ENCODE measurements at regions not wholly inside any gene's neighbourhood (a gene's known extent, or its start where the extent isn't known, plus 50 kb on each side); places are given as distances from the start of the nearest gene placed in this dataset.
A peak's percentile ranks its signal among the peaks of the same experiment; 100 is the strongest.

GRCh38 chr10:128701381-128701780 lies 575.2 kb upstream of the MKI67 start:
- intact Hi-C loops (cut with micrococcal nuclease): no loop called here
- POLR2A ChIA-PET (ENCODE audit: unreplicated experiment): no interaction called here

GRCh38 chr10:128701837-128702236 lies 575.6 kb upstream of the MKI67 start:
- no peak overlapping the region for H3K4me2 ChIP-seq (ENCODE audit: low read length)
- CTCF ChIA-PET: no interaction called here
- H3K79me2 ChIP-seq (ENCODE audit: low read length): no peaks in the 10 kb centered on the region
- no peaks in the 10 kb centered on the region for H4K20me1 ChIP-seq (ENCODE audit: low read length)
- H3K4me3 ChIP-seq (ENCODE audit: low read length): no peak overlapping the region
- no peaks in the 10 kb centered on the region for H3K4me1 ChIP-seq (ENCODE audit: insufficient read depth, low read length)
- no peaks in the 10 kb centered on the region for H3K9me3 ChIP-seq (ENCODE audit: low read length)
- H3K9me2 ChIP-seq (replicated peaks; ENCODE audit: low read length): no peaks in the 10 kb centered on the region
- intact Hi-C loops (cut with micrococcal nuclease): no loop called here
- no peak overlapping the region for H3K27ac ChIP-seq (ENCODE audit: low read length)
- DNase-seq (no peak), ATAC-seq (no peak)
- H3K27me3 ChIP-seq (ENCODE audit: low read length): no peaks in the 10 kb centered on the region
- H3K36me3 ChIP-seq (ENCODE audit: low read depth, low read length): no peaks in the 10 kb centered on the region
- TF ChIP-seq EZH2phosphoT487 (IDR thresholded peaks at IDR 0.05; ENCODE audit: borderline replicate concordance, low read length) (no peak), EZH2 (IDR thresholded peaks at IDR 0.05; ENCODE audit: low read length, unreplicated experiment) (no peak), CTCF (conservative IDR thresholded peaks at IDR 0.05; ENCODE audit: low read depth, low read length) (no peak)
- no peak overlapping the region for H2AFZ ChIP-seq (ENCODE audit: low read length)
- no peaks in the 10 kb centered on the region for H3F3A ChIP-seq (ENCODE audit: low read length, unreplicated experiment)
- POLR2A ChIA-PET (ENCODE audit: unreplicated experiment): no interaction called here
- no peak overlapping the region for H3K9ac ChIP-seq (ENCODE audit: low read length)
- no TSS peak for BruUV-seq (replicated peaks)

More at GRCh38 chr10:128701381-128701780, 575.2 kb upstream of the MKI67 start:
- no peaks in the 10 kb centered on the region for H3K9me3 ChIP-seq (ENCODE audit: low read length)
- H3K4me3 ChIP-seq (ENCODE audit: low read length): no peak overlapping the region
- H3K36me3 ChIP-seq (ENCODE audit: low read depth, low read length): no peaks in the 10 kb centered on the region
- H3K4me2 ChIP-seq (ENCODE audit: low read length): no peak overlapping the region
- H2AFZ ChIP-seq (ENCODE audit: low read length): no peak overlapping the region
- no peak for TF ChIP-seq EZH2 (IDR thresholded peaks at IDR 0.05; ENCODE audit: low read length, unreplicated experiment)
- TF ChIP-seq EZH2phosphoT487 (IDR thresholded peaks at IDR 0.05; ENCODE audit: borderline replicate concordance, low read length): no peak
- TF ChIP-seq CTCF (conservative IDR thresholded peaks at IDR 0.05; ENCODE audit: low read depth, low read length): no peak
- H3K9me2 ChIP-seq (replicated peaks; ENCODE audit: low read length): no peaks in the 10 kb centered on the region
- H3F3A ChIP-seq (ENCODE audit: low read length, unreplicated experiment): no peaks in the 10 kb centered on the region
- no peaks in the 10 kb centered on the region for H3K79me2 ChIP-seq (ENCODE audit: low read length)
- DNase-seq: no peak
- no TSS peak for BruUV-seq (replicated peaks)
- ATAC-seq: no peak
- H3K27me3 ChIP-seq (ENCODE audit: low read length): no peaks in the 10 kb centered on the region
- no peaks in the 10 kb centered on the region for H3K4me1 ChIP-seq (ENCODE audit: insufficient read depth, low read length)
- no peak overlapping the region for H3K9ac ChIP-seq (ENCODE audit: low read length)
- H4K20me1 ChIP-seq (ENCODE audit: low read length): no peaks in the 10 kb centered on the region
- H3K27ac ChIP-seq (ENCODE audit: low read length): no peak overlapping the region
- CTCF ChIA-PET: no interaction called here

DNA sequence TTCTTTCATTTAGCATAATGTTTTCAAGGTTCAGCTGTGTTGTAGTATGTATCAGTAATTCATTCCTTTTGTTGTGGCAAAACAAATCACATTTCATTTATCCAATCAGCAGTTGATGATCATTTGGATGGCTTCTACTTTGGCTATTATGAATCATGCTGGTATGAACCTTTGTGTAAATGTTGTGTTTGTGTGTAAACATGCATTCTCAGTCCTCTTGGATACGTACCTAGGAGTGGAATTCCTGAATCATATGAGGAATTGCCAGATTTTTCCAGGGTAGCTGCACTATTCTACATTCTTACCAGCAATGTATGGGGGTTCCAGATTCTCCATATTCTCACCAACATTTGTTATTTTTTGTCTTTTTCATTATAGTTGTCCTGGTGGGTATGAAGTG lies 578.5 kb upstream of the MKI67 start:
- POLR2A ChIA-PET (ENCODE audit: unreplicated experiment): no interaction called here
- Histone ChIP-seq H3K4me2 (ENCODE audit: low read length) (no peak overlapping the region), H3K4me3 (ENCODE audit: low read length) (no peak overlapping the region), H3K9me2 (replicated peaks; ENCODE audit: low read length) (no peaks in the 10 kb centered on the region), H3K27ac (ENCODE audit: low read length) (no peak overlapping the region), H3K36me3 (ENCODE audit: low read depth, low read length) (no peaks in the 10 kb centered on the region), H3K9me3 (ENCODE audit: low read length) (no peaks in the 10 kb centered on the region), H3K9ac (ENCODE audit: low read length) (no peak overlapping the region), H3F3A (ENCODE audit: low read length, unreplicated experiment) (no peaks in the 10 kb centered on the region), H3K79me2 (ENCODE audit: low read length) (no peaks in the 10 kb centered on the region), H4K20me1 (ENCODE audit: low read length) (no peaks in the 10 kb centered on the region), H3K27me3 (ENCODE audit: low read length) (no peaks in the 10 kb centered on the region), H2AFZ (ENCODE audit: low read length) (no peak overlapping the region), H3K4me1 (ENCODE audit: insufficient read depth, low read length) (no peaks in the 10 kb centered on the region)
- intact Hi-C loops (cut with micrococcal nuclease): no loop called here
- no peak for ATAC-seq
- DNase-seq: peak; percentile 17
- CTCF ChIA-PET: no interaction called here
- TF ChIP-seq EZH2phosphoT487 (IDR thresholded peaks at IDR 0.05; ENCODE audit: borderline replicate concordance, low read length): no peak
- no peak for TF ChIP-seq EZH2 (IDR thresholded peaks at IDR 0.05; ENCODE audit: low read length, unreplicated experiment)
- no peak for TF ChIP-seq CTCF (conservative IDR thresholded peaks at IDR 0.05; ENCODE audit: low read depth, low read length)
- BruUV-seq (replicated peaks): no TSS peak

Data from PC-3 (cell line).